EH (cell line): ENCODE measurements at regions not wholly inside any gene's neighbourhood (a gene's known extent, or its start where the extent isn't known, plus 50 kb on each side); places are given as distances from the start of the nearest gene placed in this dataset.
"Not testable (repeated sequence)": the region's sequence is repeated elsewhere in the genome, so short reads cannot be mapped to it uniquely, and the experiment has no call there.

Source experiments
- DNase-seq: peaks from one replicate; pipeline ENCODE4 v3.0.0-alpha.2; 2015; ENCODE audit warnings: low read depth

DNA sequence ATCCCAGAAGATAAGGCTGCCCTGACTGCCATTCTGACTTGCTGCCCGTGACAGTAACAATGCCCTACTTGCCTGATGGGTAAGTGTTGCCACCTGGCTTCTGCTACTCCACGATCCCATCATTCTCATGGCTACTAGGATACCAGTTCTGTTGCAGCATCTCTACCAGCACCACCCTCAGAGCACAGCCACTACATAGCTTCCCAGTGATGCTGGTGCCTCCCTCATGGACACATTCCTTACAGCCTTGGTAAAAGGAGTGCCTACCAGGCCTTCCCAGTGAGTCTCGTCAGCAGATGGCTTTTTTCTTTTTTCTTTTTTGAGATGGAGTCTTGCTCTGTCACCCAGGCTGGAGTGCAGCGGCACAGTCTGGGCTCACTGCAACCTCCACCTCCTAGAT, 84.4 kb upstream of the CMKLR1 start:
- no peak for DNase-seq

DNA sequence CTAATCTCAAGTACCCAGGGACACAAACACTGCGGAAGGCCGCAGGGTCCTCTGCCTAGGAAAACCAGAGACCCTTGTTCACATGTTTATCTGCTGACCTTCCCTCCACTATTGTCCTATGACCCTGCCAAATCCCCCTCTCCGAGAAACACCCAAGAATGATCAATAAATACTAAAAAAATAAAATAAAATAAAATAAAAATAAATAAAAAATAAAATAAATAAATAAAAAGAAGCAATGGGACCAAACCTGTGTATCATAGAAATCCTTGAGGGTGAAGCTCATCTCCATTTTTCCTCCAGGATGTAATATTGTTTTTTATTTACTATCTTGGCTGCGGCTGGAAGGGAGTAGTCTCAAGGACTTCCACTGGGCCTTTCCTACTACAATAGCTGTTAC, 82.0 kb upstream of the CMKLR1 start:
- not testable (repeated sequence) for DNase-seq

DNA sequence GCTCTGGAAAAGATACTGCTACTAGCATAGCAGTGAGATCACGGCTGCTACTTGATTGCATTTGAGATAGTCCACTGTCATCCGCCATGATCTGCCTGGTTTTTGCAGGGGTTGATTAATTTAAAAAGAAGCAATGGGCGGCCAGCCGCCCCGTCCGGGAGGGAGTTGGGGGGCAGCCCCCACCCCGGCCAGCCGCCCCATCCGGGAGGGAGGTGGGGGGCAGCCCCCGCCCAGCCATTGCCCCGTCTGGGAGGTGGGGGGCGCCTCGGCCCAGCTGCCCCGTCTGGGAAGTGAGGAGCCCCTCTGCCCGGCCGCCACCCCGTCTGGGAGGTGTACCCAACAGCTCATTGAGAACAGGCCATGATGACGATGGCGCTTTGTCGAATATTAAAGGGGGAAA, 81.3 kb upstream of the CMKLR1 start:
- DNase-seq, result not testable (repeated sequence)

GRCh38 chr12:108419949-108420348, 80.8 kb upstream of the CMKLR1 start:
- peak; percentile 11 for DNase-seq

GRCh38 chr12:108418164-108418890, 79.2 kb upstream of the CMKLR1 start:
- peak; percentile 68 for DNase-seq

DNA sequence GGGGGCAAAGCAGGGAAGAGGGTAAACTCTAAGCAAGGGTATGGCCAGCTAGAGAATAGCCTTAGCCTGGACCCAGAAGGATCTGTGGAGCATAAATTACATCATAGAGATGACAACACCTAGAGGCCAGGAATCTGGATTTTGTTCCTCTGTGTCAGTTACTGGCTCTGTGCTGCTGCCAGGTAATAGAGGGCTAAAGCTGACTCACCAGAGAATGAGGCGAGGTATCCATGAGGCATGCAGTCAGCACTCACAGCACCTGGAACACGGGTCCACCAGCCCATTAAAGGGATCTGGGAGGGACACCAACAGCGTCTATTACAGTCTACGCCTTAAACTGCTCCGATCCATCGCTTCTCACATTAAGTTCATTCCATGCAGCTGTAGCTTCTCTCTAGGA, 74.9 kb upstream of the CMKLR1 start:
- no peak for DNase-seq

DNA sequence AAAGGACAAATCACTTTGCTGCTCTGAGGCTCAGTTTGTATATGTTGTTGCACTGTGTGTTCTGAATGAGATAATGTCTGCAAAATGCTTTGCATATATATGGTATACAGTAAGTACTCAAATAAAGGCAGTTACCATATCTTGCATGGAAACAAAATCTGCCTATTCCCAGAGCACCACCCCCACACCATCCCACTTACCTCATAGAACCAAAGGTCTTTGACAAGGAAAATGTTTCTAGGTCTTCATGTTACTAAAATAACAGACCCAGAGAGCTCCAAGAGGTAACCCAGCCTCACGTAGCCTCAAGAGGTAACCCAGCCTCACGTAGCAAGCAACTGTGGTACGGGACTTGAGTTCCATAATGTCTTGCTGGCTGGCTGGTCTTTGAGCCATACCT, 71.6 kb upstream of the CMKLR1 start:
- no peak for DNase-seq

DNA sequence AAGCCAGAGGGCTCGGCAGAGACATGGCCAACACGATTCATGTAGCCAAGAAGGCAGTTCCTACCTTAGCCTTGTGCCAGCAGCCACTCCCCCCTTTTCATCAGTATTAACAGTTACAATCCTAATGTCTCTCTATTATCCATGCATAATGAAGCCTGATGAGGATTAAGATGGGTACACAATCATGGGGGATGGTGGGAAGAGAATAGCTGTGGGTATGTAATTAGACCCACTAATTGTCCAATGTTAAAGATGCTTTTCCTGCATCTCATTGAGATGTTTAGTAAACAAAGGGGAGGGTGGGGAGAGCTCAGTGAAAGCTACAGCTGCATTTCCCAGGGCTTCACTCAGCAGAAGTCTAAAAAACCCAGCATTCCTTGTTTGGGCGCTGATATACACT, 70.4 kb upstream of the CMKLR1 start:
- no peak for DNase-seq

DNA sequence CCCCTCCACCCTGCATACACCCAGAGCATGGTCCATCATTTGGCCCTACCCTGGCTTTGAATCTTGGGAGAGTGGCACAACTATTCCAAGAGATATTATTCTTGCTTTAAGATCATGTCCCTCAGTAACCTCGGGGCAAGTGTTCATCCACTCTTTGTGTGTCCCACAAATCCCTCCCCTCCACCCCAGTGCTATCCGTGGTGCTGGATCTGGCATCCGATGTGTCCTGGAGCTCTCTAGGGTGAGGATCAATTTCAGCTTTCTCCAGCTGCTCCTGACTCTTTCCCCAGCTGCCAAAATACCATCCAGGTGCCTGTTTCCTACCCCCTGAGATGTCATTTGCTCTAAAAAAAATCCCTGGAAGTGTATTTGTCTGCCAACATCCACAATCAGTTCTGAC, 64.8 kb upstream of the CMKLR1 start:
- DNase-seq, result no peak

GRCh38 chr12:108401964-108402363, 62.9 kb upstream of the CMKLR1 start:
- no peak for DNase-seq

DNA sequence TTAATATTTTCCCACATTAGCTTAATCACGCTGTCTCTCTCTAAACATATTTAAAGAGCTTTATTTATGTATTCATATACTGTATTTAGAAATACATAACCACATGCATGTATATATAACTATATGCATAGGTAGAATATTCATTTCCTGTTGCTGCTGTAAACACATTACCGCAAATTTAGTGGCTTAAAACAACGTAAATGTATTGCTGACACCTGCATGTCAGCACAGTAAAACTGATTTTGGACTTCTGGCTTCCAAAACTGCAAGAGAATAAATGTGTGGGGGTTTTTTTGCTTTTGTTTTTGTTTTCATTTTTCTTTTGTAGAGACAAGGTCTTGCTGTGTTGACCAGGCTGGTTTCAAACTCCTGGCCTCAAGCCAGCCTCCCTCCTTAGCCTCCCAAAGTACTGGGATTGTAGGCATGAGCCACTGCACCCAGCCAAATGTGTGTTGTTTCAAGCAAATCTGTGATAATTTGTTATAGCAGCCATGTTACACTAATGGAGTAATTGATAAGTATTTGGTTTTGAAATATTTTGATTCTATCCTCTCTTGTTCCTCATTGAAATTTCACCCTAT, 61.9 kb upstream of the CMKLR1 start:
- DNase-seq, result no peak

DNA sequence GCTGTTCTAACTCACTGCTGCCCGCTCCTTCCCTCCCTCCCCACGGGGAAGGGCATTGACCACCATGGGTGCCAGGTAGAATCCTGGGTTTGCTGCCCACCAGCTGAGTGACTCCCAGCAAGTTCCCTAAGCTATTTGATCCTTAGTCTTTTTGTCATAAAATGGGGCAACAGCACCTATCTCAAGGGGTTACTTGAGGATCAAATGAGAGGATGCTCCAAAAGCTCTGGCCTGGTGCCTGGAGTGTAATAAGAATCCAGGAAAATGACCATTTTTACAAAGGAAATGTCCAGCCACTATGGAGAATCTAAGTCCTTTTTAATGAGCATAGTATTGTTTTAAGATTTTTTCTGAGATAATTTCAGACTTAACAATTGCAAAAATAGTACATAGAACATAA, 61.4 kb upstream of the CMKLR1 start:
- no peak for DNase-seq

DNA sequence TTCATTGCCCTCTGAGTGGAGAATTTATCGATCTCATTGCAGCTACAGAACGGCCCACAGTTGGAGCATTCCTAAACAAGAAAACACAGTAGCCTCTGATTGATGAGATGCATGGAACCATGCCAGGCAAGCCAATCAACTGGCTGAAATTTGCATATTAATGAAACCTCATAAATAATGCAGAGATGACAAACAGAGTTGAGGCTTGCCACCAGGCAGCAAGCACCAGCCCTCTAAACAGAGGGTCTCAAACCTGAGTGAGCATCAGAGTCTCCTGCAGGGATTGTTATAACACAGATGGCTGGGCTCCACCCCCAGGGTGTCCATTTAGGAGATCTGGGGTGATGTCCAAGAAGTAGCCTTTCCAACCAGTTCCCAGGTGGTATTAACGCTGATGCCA, 60.9 kb upstream of the CMKLR1 start:
- DNase-seq, result no peak

DNA sequence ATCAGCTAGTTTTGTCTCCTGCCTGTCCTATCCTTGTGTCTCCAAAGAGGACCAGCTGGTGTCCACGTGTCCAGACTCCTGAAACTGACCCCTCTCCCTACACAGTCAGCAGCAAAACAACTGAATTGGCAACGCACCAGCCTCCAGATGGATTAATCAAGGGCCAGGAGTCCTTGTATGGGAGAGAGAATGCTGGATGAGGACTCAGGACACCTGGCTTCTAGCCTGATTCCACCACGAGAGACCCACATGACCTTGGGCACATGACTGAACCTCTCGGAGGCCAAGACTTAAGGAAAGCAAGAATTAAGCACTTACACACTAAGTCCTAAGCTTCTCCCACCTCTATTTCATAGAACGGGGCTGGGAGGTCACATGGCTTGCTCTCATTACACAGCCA, 60.4 kb upstream of the CMKLR1 start:
- DNase-seq, result no peak

DNA sequence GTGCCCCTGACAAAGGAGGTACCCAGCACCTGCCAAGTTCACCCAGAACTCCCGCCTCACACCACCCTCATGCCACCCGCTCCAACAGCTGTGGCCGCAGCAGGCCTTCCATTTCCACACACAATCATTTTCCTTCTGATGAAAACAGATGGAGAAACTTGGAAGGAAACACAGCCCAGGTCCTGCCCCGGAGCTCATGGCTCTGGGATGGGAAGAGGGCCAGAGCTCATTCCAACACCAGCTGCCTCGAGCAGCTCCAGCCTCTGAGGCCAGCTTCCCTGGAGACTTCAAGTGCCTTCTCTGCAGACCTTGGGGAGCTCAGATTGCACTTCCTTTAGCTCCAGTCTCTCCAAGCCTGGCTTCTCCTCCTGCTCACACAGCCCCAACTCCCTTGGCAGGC, 55.1 kb upstream of the CMKLR1 start:
- DNase-seq, result peak; percentile 7

DNA sequence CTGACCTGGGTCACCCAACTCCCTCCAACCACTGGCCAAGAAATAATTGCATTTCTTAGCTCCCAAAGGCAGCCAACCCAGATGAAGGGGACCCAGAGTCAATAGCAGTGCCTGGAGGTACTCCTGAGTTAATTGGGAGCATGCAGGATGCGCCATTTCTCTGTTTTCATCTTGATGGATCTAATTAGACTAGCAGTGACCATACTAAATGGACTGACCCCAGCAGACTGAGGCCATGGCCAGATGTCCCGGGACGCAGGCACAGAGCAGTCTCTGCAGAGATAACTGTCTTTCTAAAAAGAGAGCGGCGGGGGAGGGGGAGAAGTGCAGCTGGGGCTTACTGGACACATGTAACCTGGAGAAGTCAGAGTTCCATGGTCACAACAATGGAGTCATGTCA, 53.2 kb upstream of the CMKLR1 start:
- no peak for DNase-seq

GRCh38 chr12:108390495-108391203, 51.5 kb upstream of the CMKLR1 start:
- DNase-seq, result no peak

DNA sequence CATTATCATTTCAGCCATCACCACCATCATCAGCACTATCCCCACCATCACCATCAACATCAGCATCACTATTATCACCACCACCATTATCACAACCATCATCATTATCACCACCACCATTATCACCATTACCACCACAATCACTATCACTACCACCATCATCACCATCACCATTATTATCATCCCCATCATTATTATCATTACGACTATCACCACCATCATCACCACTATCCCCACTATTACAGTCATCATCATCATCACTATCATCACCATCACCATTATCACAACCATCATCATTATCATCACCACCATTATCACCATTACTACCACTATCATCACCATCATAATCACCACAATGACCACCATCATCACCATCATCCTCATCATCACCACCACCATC, 50.4 kb upstream of the CMKLR1 start:
- DNase-seq, result no peak
